GM12878 (cell line): ENCODE measurements at regions not wholly inside any gene's neighbourhood (a gene's known extent, or its start where the extent isn't known, plus 50 kb on each side); places are given as distances from the start of the nearest gene placed in this dataset.

Source experiments
- ATF3 ChIP-seq: IDR thresholded peaks from 2 replicates; pipeline ENCODE4 v1.6.1; 2011; ENCODE audit warnings: low read depth, mild to moderate bottlenecking, low read length, moderate library complexity, borderline replicate concordance; ENCODE audit errors: extremely low read depth
- E2F4 ChIP-seq: IDR thresholded peaks from 2 replicates; pipeline ENCODE4 v1.6.1; 2012; ENCODE audit warnings: low read depth, low read length, improper control_type of control experiment
- HDGF ChIP-seq: fragments of 450-650 bp; IDR thresholded peaks from 2 replicates; pipeline ENCODE4 v1.6.1; 2016; ENCODE audit warnings: antibody characterized with exemption
- HSF1 ChIP-seq: fragments of 150-350 bp; IDR thresholded peaks from 2 replicates; pipeline ENCODE4 v1.6.1; 2014; ENCODE audit warnings: mild to moderate bottlenecking, low read depth, low read length
- KDM1A ChIP-seq: fragments of 200-600 bp; sonication (generic); IDR thresholded peaks from 2 replicates; pipeline ENCODE4 v1.6.1; 2016; ENCODE audit warnings: borderline replicate concordance
- MLLT1 ChIP-seq: fragments of 450-650 bp; IDR thresholded peaks from 2 replicates; pipeline ENCODE4 v1.6.1; 2016; ENCODE audit warnings: mild to moderate bottlenecking
- MTA2 ChIP-seq: fragments of 450-650 bp; IDR thresholded peaks from 2 replicates; pipeline ENCODE4 v1.6.1; 2016; ENCODE audit warnings: low read depth, mild to moderate bottlenecking, moderate library complexity
- NBN ChIP-seq: fragments of 450-650 bp; IDR thresholded peaks from 2 replicates; pipeline ENCODE4 v1.6.1; 2016
- PAX8 ChIP-seq: fragments of 450-650 bp; IDR thresholded peaks from 2 replicates; pipeline ENCODE4 v1.6.1; 2017; ENCODE audit warnings: mild to moderate bottlenecking, moderate library complexity
- YBX1 ChIP-seq: fragments of 450-650 bp; IDR thresholded peaks from 2 replicates; pipeline ENCODE4 v1.6.1; 2016; ENCODE audit warnings: antibody characterized with exemption
- ZNF217 ChIP-seq: fragments of 450-650 bp; IDR thresholded peaks from 2 replicates; pipeline ENCODE4 v1.6.1; 2017; ENCODE audit warnings: antibody characterized with exemption, mild to moderate bottlenecking

GRCh38 chr6:6461138-6461537, 127.4 kb upstream of the LY86 start (continued):
- no peak for TF ChIP-seq ATF3
- TF ChIP-seq HSF1 = no peak
- no peak for TF ChIP-seq KDM1A
- TF ChIP-seq E2F4 = no peak
- 0 out of 2 replicates have a peak, but pooled peaks have one; percentile 33 for TF ChIP-seq MLLT1
- no peak for TF ChIP-seq HDGF
- TF ChIP-seq MTA2 = peak; percentile 45
- TF ChIP-seq NBN = no peak
- no peak for TF ChIP-seq ZNF217
- no peak for TF ChIP-seq YBX1
- TF ChIP-seq PAX8 = no peak
